Fibroblast of peridontal ligament (primary cell): ENCODE measurements at regions not wholly inside any gene's neighbourhood (a gene's known extent, or its start where the extent isn't known, plus 50 kb on each side); places are given as distances from the start of the nearest gene placed in this dataset.
A peak's percentile ranks its signal among the peaks of the same experiment; 100 is the strongest.
"Not testable (repeated sequence)": the region's sequence is repeated elsewhere in the genome, so short reads cannot be mapped to it uniquely, and the experiment has no call there.

Experiments
- DNase-seq: peaks from one replicate; pipeline ENCODE4 v3.0.0-alpha.2; 2010; ENCODE audit errors: extremely low read depth

- peak; percentile 0 for DNase-seq
These were observed 56.8 kb downstream of the ATP6V0E2 start for GRCh38 chr7:149930374-149931068.

- not testable (repeated sequence) for DNase-seq
These were observed 60.0 kb downstream of the ATP6V0E2 start for GRCh38 chr7:149933776-149934175.

GRCh38 chr7:149947346-149947745, 73.6 kb downstream of the ATP6V0E2 start:
- not testable (repeated sequence) for DNase-seq

- not testable (repeated sequence) for DNase-seq
These were observed 74.7 kb downstream of the ATP6V0E2 start for GRCh38 chr7:149948444-149948843.

- not testable (repeated sequence) for DNase-seq
These were observed 76.3 kb downstream of the ATP6V0E2 start for GRCh38 chr7:149949863-149950577.

GRCh38 chr7:149950578-149950924, 76.8 kb downstream of the ATP6V0E2 start:
- not testable (repeated sequence) for DNase-seq

GRCh38 chr7:149951579-149951978, 77.8 kb downstream of the ATP6V0E2 start:
- DNase-seq, result not testable (repeated sequence)

- not testable (repeated sequence) for DNase-seq
These were observed 85.1 kb downstream of the ATP6V0E2 start for GRCh38 chr7:149958880-149959279.

GRCh38 chr7:149960863-149961262, 87.1 kb downstream of the ATP6V0E2 start:
- not testable (repeated sequence) for DNase-seq

- DNase-seq, result not testable (repeated sequence)
These were observed 88.1 kb downstream of the ATP6V0E2 start for GRCh38 chr7:149961878-149962277.

- not testable (repeated sequence) for DNase-seq
These were observed 89.0 kb downstream of the ATP6V0E2 start for GRCh38 chr7:149962685-149963319.

GRCh38 chr7:149963985-149964384, 90.2 kb downstream of the ATP6V0E2 start:
- DNase-seq, result not testable (repeated sequence)

GRCh38 chr7:149966444-149966843, 92.7 kb downstream of the ATP6V0E2 start:
- DNase-seq, result not testable (repeated sequence)

- DNase-seq, result not testable (repeated sequence)
These were observed 99.2 kb downstream of the ATP6V0E2 start for GRCh38 chr7:149972977-149973376.

- not testable (repeated sequence) for DNase-seq
These were observed 99.9 kb downstream of the ATP6V0E2 start for GRCh38 chr7:149973681-149974080.

GRCh38 chr7:149975608-149976007, 101.8 kb downstream of the ATP6V0E2 start:
- not testable (repeated sequence) for DNase-seq

GRCh38 chr7:149978537-149978936, 104.8 kb downstream of the ATP6V0E2 start:
- not testable (repeated sequence) for DNase-seq

- DNase-seq, result not testable (repeated sequence)
These were observed 105.2 kb downstream of the ATP6V0E2 start for GRCh38 chr7:149978944-149979343.

GRCh38 chr7:149982537-149983112, 108.9 kb downstream of the ATP6V0E2 start:
- not testable (repeated sequence) for DNase-seq

- DNase-seq, result not testable (repeated sequence)
These were observed 113.1 kb downstream of the ATP6V0E2 start for GRCh38 chr7:149986866-149987265.

- DNase-seq, result not testable (repeated sequence)
These were observed 118.0 kb downstream of the ATP6V0E2 start for GRCh38 chr7:149991652-149992302.

- DNase-seq, result not testable (repeated sequence)
These were observed 118.6 kb downstream of the ATP6V0E2 start for GRCh38 chr7:149992366-149992765.
